H1 (cell line): ENCODE measurements at regions not wholly inside any gene's neighbourhood (a gene's known extent, or its start where the extent isn't known, plus 50 kb on each side); places are given as distances from the start of the nearest gene placed in this dataset.

Experiments used
- CTCF ChIA-PET: fragments of 300-600 bp; sonication (Branson Sonifier 250); formaldehyde crosslinking; loops from one replicate; lab custom pipeline; 2021; ENCODE audit not compliant: partially characterized antibody; lab: Charles Lee
- POLR2A ChIA-PET: fragments of 300-600 bp; sonication (Branson Sonifier 250); formaldehyde crosslinking; loops from one replicate; lab custom pipeline; 2021; ENCODE audit warnings: inconsistent platforms; ENCODE audit not compliant: partially characterized antibody; lab: Charles Lee
- DNase-seq, 2 experiments: peaks; one replicate each; pipeline versions ENCODE4 v3.0.0 to v3.0.0-alpha.2; 2010 to 2022; ENCODE audit warnings: low spot score in 2 of 2, low read depth in 1 of 2, mixed read lengths in 1 of 2
- FAIRE-seq: peaks from 2 replicates; lab custom pipeline; 2011; peaks lifted over from hg19 to GRCh38; lab: Jason Lieb, UNC
- H2AFZ ChIP-seq: 2 replicates; pipeline ENCODE4 v1.8.1; 2012; ENCODE audit warnings: low read length, inconsistent platforms
- H2AK5ac ChIP-seq: 2 replicates; pipeline ENCODE4 v1.6.1; 2013; ENCODE audit warnings: low read depth, low read length
- H2BK120ac ChIP-seq: replicated peaks from 2 replicates; pipeline ENCODE3; 2013; ENCODE audit warnings: low read depth, low read length, inconsistent platforms
- H2BK12ac ChIP-seq: 2 replicates; pipeline ENCODE4 v1.6.1; 2013; ENCODE audit warnings: low read depth, low read length
- H2BK15ac ChIP-seq: 2 replicates; pipeline ENCODE4 v1.6.1; 2013; ENCODE audit warnings: low read length
- H2BK20ac ChIP-seq: 2 replicates; pipeline ENCODE4 v1.6.1; 2013; ENCODE audit warnings: low read length
- H2BK5ac ChIP-seq: 2 replicates; pipeline ENCODE4 v1.6.1; 2013; ENCODE audit warnings: low read depth, low read length
- H3K14ac ChIP-seq: 2 replicates; pipeline ENCODE4 v1.6.1; 2013; ENCODE audit warnings: inconsistent platforms; ENCODE audit not compliant: insufficient read length
- H3K18ac ChIP-seq: 2 replicates; pipeline ENCODE4 v1.6.1; 2013; ENCODE audit warnings: low read length; ENCODE audit errors: extremely low read depth
- H3K23ac ChIP-seq: 2 replicates; pipeline ENCODE4 v1.6.1; 2013; ENCODE audit warnings: inconsistent platforms; ENCODE audit not compliant: insufficient read length
- H3K23me2 ChIP-seq: 2 replicates; pipeline ENCODE4 v1.6.1; 2013; ENCODE audit warnings: low read depth, low read length
- H3K27ac ChIP-seq: 2 replicates; pipeline ENCODE4 v1.6.1; 2011; ENCODE audit warnings: low read depth, low read length, inconsistent platforms
- H3K27me3 ChIP-seq, 4 experiments: replicated peaks in 1 of 4; 1 replicate in 1 of 4; 2 replicates in 3 of 4; pipeline versions ENCODE4 v1.6.1 to v1.8.1; 2011 to 2013; ENCODE audit warnings: low read length in 3 of 4, mild to moderate bottlenecking in 3 of 4, inconsistent platforms in 2 of 4, mixed read lengths in 2 of 4, moderate library complexity in 1 of 4; ENCODE audit not compliant: control insufficient read depth in 3 of 4, insufficient read depth in 3 of 4; ENCODE audit errors: extremely low read depth in 1 of 4
- H3K36me3 ChIP-seq, 4 experiments: 2 replicates each; pipeline versions ENCODE4 v1.6.1 to v1.8.1; 2011 to 2013; ENCODE audit warnings: mild to moderate bottlenecking in 4 of 4, low read length in 3 of 4, moderate library complexity in 2 of 4, control low read depth in 1 of 4, inconsistent platforms in 1 of 4; ENCODE audit not compliant: insufficient read depth in 4 of 4, control insufficient read depth in 2 of 4
- H3K4ac ChIP-seq: replicated peaks from 2 replicates; pipeline ENCODE3; 2013; ENCODE audit warnings: low read length, low read depth, mixed read lengths, inconsistent platforms; ENCODE audit not compliant: insufficient read length
- H3K4me1 ChIP-seq, 4 experiments: replicated peaks in 1 of 4; 1 replicate in 1 of 4; 2 replicates in 3 of 4; pipeline versions ENCODE4 v1.6.1 to v1.8.1; 2011 to 2013; ENCODE audit warnings: low read length in 3 of 4, inconsistent platforms in 2 of 4, mixed read lengths in 1 of 4; ENCODE audit not compliant: insufficient read depth in 4 of 4, control insufficient read depth in 3 of 4
- H3K4me2 ChIP-seq, 2 experiments: 2 replicates each; pipeline versions ENCODE4 v1.6.1 to v1.8.1; 2011 to 2013; ENCODE audit warnings: low read depth in 2 of 2, low read length in 2 of 2, control low read depth in 1 of 2, inconsistent platforms in 1 of 2, mild to moderate bottlenecking in 1 of 2; ENCODE audit not compliant: insufficient read depth in 1 of 2
- H3K4me3 ChIP-seq, 4 experiments: fragments of 200-600, 300-600 bp in 1 of 4; sonication (generic), shearing (Covaris generic), sonication (Bioruptor Twin) in 1 of 4; 2 replicates each; pipeline versions ENCODE4 v1.5.1 to v1.8.1; 2011 to 2016; ENCODE audit warnings: low read length in 4 of 4, low read depth in 3 of 4, control low read depth in 2 of 4, inconsistent platforms in 2 of 4, mild to moderate bottlenecking in 2 of 4, mixed read lengths in 1 of 4, moderate library complexity in 1 of 4; ENCODE audit not compliant: insufficient read depth in 2 of 4; ENCODE audit errors: extremely low read depth in 1 of 4
- H3K56ac ChIP-seq: replicated peaks from 2 replicates; pipeline ENCODE3; 2013; ENCODE audit warnings: low read depth, mild to moderate bottlenecking, mixed read lengths, low read length, inconsistent platforms; ENCODE audit not compliant: insufficient read length
- H3K79me1 ChIP-seq: 2 replicates; pipeline ENCODE4 v1.6.1; 2013; ENCODE audit warnings: low read depth, low read length, control low read depth
- H3K79me2 ChIP-seq, 2 experiments: 2 replicates each; pipeline versions ENCODE4 v1.6.1 to v1.8.1; 2012 to 2013; ENCODE audit warnings: low read length in 2 of 2, mild to moderate bottlenecking in 2 of 2, inconsistent platforms in 1 of 2; ENCODE audit not compliant: insufficient read depth in 2 of 2, control insufficient read depth in 1 of 2
- H3K9ac ChIP-seq, 4 experiments: replicated peaks in 1 of 4; 1 replicate in 1 of 4; 2 replicates in 3 of 4; pipeline versions ENCODE4 v1.6.1 to v1.8.1; 2011 to 2013; ENCODE audit warnings: low read depth in 3 of 4, low read length in 3 of 4, control low read depth in 2 of 4, mild to moderate bottlenecking in 2 of 4, moderate library complexity in 2 of 4, inconsistent platforms in 1 of 4; ENCODE audit errors: extremely low read depth in 1 of 4
- H3K9me3 ChIP-seq, 2 experiments: 2 replicates each; pipeline versions ENCODE4 v1.6.1 to v1.8.1; 2012 to 2013; ENCODE audit warnings: mild to moderate bottlenecking in 2 of 2, moderate library complexity in 2 of 2, control low read depth in 1 of 2, inconsistent platforms in 1 of 2, low read depth in 1 of 2, low read length in 1 of 2, mixed read lengths in 1 of 2; ENCODE audit not compliant: insufficient read depth in 2 of 2
- H4K20me1 ChIP-seq, 2 experiments: replicated peaks in 1 of 2; 2 replicates each; pipeline versions ENCODE3 to v1.8.1; 2011 to 2013; ENCODE audit warnings: inconsistent platforms in 2 of 2, low read length in 2 of 2, mild to moderate bottlenecking in 1 of 2; ENCODE audit not compliant: insufficient read depth in 2 of 2, control insufficient read depth in 1 of 2
- H4K5ac ChIP-seq: 2 replicates; pipeline ENCODE4 v1.6.1; 2013; ENCODE audit warnings: low read length, low read depth, mixed read lengths, inconsistent platforms; ENCODE audit not compliant: insufficient read length
- H4K8ac ChIP-seq: 2 replicates; pipeline ENCODE4 v1.8.0; 2013; ENCODE audit warnings: mild to moderate bottlenecking, moderate library complexity, low read length, inconsistent platforms; ENCODE audit not compliant: insufficient read depth; ENCODE audit errors: extremely low read depth
- H4K91ac ChIP-seq: replicated peaks from 2 replicates; pipeline ENCODE3; 2013; ENCODE audit warnings: low read length, mixed read lengths, inconsistent platforms; ENCODE audit not compliant: insufficient read length
- ATF3 ChIP-seq: IDR thresholded peaks from 2 replicates; pipeline ENCODE4 v1.6.1; 2011; ENCODE audit warnings: low read depth, mild to moderate bottlenecking, low read length; ENCODE audit not compliant: insufficient read depth
- CREB1 ChIP-seq: IDR thresholded peaks from 2 replicates; pipeline ENCODE4 v1.6.1; 2012; ENCODE audit warnings: inconsistent platforms
- CTCF ChIP-seq, 3 experiments: IDR thresholded peaks; 1 replicate in 2 of 3; 2 replicates in 1 of 3; pipeline versions ENCODE4 v1.5.1 to v1.6.1; 2011; ENCODE audit warnings: low read length in 3 of 3, mild to moderate bottlenecking in 3 of 3, inconsistent platforms in 2 of 3, low read depth in 1 of 3, moderate library complexity in 1 of 3; ENCODE audit not compliant: insufficient read depth in 1 of 3; ENCODE audit errors: control extremely low read depth in 1 of 3
- EZH2 ChIP-seq: fragments of 200-600 bp; sonication (generic); IDR thresholded peaks from 2 replicates; pipeline ENCODE4 v1.7.1; 2012; ENCODE audit warnings: low read depth, mild to moderate bottlenecking, moderate library complexity, low read length, inconsistent platforms; ENCODE audit not compliant: severe bottlenecking
- HDAC6 ChIP-seq: IDR thresholded peaks from one replicate; pipeline ENCODE4 v1.7.1; 2012; ENCODE audit warnings: low read depth, mild to moderate bottlenecking, inconsistent platforms, low read length, moderate library complexity
- JUND ChIP-seq: IDR thresholded peaks from 2 replicates; pipeline ENCODE4 v1.6.1; 2011; ENCODE audit warnings: mild to moderate bottlenecking, improper control_type of control experiment, low read length
- KDM5A ChIP-seq: fragments of 200-600 bp; IDR thresholded peaks from 2 replicates; pipeline ENCODE4 v1.7.1; 2012; ENCODE audit warnings: mild to moderate bottlenecking, low read length, inconsistent platforms, mixed read lengths
- POLR2AphosphoS5 ChIP-seq: IDR thresholded peaks from 2 replicates; pipeline ENCODE4 v1.6.1; 2011; ENCODE audit warnings: low read depth, low read length
- SIN3A ChIP-seq, 2 experiments: IDR thresholded peaks in 1 of 2; conservative IDR thresholded peaks in 1 of 2; 2 replicates each; pipeline ENCODE4 v1.6.1; 2011 to 2012; ENCODE audit warnings: low read length in 2 of 2, improper control_type of control experiment in 1 of 2, low read depth in 1 of 2, mild to moderate bottlenecking in 1 of 2
- TEAD4 ChIP-seq: IDR thresholded peaks from 2 replicates; pipeline ENCODE4 v1.6.1; 2012; ENCODE audit warnings: low read depth, low read length, inconsistent platforms, mixed read lengths
- WGBS, 2 experiments: shearing (Covaris generic) in 1 of 2; methylation state at CpG; one replicate each; pipeline versions ENCODE4 v1.1.6 to v1.1.7; 2013 to 2015; ENCODE audit warnings: low lambda C conversion rate in 2 of 2, mixed read lengths in 2 of 2, inconsistent platforms in 1 of 2, low coverage in 1 of 2, missing lambda C conversion rate in 1 of 2; ENCODE audit not compliant: insufficient replicate concordance in 2 of 2, insufficient coverage in 1 of 2, insufficient read length in 1 of 2; ENCODE audit errors: extremely low coverage in 1 of 2, missing lambda C conversion rate in 1 of 2; 5-methylcytosine and 5-hydroxymethylcytosine counted together

GRCh38 chr15:55014391-55015092 lies 182.2 kb downstream of the RSL24D1 start:
- H3K4ac ChIP-seq = no peak overlapping the region
- FAIRE-seq (no peak), DNase-seq (no peak)
- H3K56ac ChIP-seq = no peak overlapping the region
- H2AFZ ChIP-seq = no peak overlapping the region
- H4K91ac ChIP-seq = no peak overlapping the region
- no peak overlapping the region for H2BK5ac ChIP-seq
- no peak overlapping the region for H4K5ac ChIP-seq
- H3K14ac ChIP-seq = no peak overlapping the region
- H3K36me3 ChIP-seq = no peaks in the 10 kb centered on the region
- no peaks in the 10 kb centered on the region for H4K20me1 ChIP-seq
- H3K79me1 ChIP-seq = no peaks in the 10 kb centered on the region; the same call in 1 of the 2 replicates
- POLR2A ChIA-PET = no interaction called here
- H2BK12ac ChIP-seq = no peak overlapping the region
- no peak overlapping the region for H2BK20ac ChIP-seq
- H4K8ac ChIP-seq = no peak overlapping the region
- no peak overlapping the region for H2BK120ac ChIP-seq
- no peak overlapping the region for H3K9ac ChIP-seq
- CTCF ChIA-PET = interaction anchor here (0.6 to 1.0 kb wide), 2 partner anchors 13 to 144 kb away, joined by 3 to 4 read pairs; no protein-coding TSS in a partner anchor
- H3K23ac ChIP-seq = no peak overlapping the region
- H3K4me2 ChIP-seq = no peak overlapping the region
- no peaks in the 10 kb centered on the region for H3K79me2 ChIP-seq
- no peaks in the 10 kb centered on the region for H3K23me2 ChIP-seq
- 72% methylated on average over 1 of the region's 1 CpG; no CpG with 5 or more reads in 1 of the 2 experiments for WGBS, 2 experiments
- no peak overlapping the region for H2AK5ac ChIP-seq
- H3K27ac ChIP-seq = no peak overlapping the region
- no peak overlapping the region for H3K18ac ChIP-seq
- no peak overlapping the region for H2BK15ac ChIP-seq
- H3K4me3 ChIP-seq = no peak overlapping the region
- peaks cover 44 to 67% of the 10 kb centered on the region in 2 experiments for H3K9me3 ChIP-seq
- no peaks in the 10 kb centered on the region for H3K27me3 ChIP-seq
- no peaks in the 10 kb centered on the region for H3K4me1 ChIP-seq
- TF ChIP-seq POLR2AphosphoS5 = no peak
- TF ChIP-seq SIN3A (conservative IDR thresholded peaks at IDR 0.05 in 1 of 2, IDR thresholded peaks at IDR 0.05 in 1 of 2; ENCODE audit: low read depth in 1 of 2, low read length in 2 of 2) = no peak
- TF ChIP-seq HDAC6 = no peak
- no peak for TF ChIP-seq TEAD4
- no peak for TF ChIP-seq KDM5A
- no peak for TF ChIP-seq ATF3
- TF ChIP-seq EZH2 = no peak
- TF ChIP-seq JUND = no peak
- no peak for TF ChIP-seq CREB1
- TF ChIP-seq CTCF (IDR thresholded peaks at IDR 0.05; ENCODE audit: control extremely low read depth in 1 of 3, insufficient read depth in 1 of 3, low read depth in 1 of 3, low read length in 3 of 3) = no peak
